Body of pancreas (tissue), 4 donors: ENCODE measurements at regions not wholly inside any gene's neighbourhood (a gene's known extent, or its start where the extent isn't known, plus 50 kb on each side); places are given as distances from the start of the nearest gene placed in this dataset.

ENCODE experiments used
- ATAC-seq: fragments of 150-250 bp; one replicate; pipeline ENCODE4 v1.9.1; 2016
- DNase-seq, 4 donors: peaks; one replicate each; pipeline ENCODE4 v3.0.0-alpha.2; 2019
- H3K27ac ChIP-seq, 4 donors: fragments of 200-600 bp; sonication (generic); 1 replicate in 3 of 4; 2 replicates in 1 of 4; pipeline versions ENCODE4 v1.5.1 to v1.6.1; 2016 to 2019; ENCODE audit warnings: mild to moderate bottlenecking in 1 of 4, mixed read lengths in 1 of 4, moderate library complexity in 1 of 4
- H3K27me3 ChIP-seq, 2 donors: fragments of 200-600 bp; sonication (generic); one replicate each; pipeline ENCODE4 v1.6.0; 2016; ENCODE audit warnings: mild to moderate bottlenecking in 1 of 2
- H3K36me3 ChIP-seq, 2 donors: fragments of 200-600 bp; sonication (generic); replicated peaks in 1 of 2; 2 replicates each; pipeline ENCODE4 v1.5.1; 2016; ENCODE audit warnings: low read depth in 2 of 2; ENCODE audit not compliant: insufficient read depth in 1 of 2
- H3K4me1 ChIP-seq: fragments of 200-600 bp; sonication (generic); one replicate; pipeline ENCODE4 v1.6.0; 2016
- H3K4me3 ChIP-seq, 2 donors: fragments of 200-600 bp; sonication (generic); 1 replicate in 1 of 2; 2 replicates in 1 of 2; pipeline ENCODE4 v1.5.1; 2016 to 2019
- H3K9me3 ChIP-seq, 3 donors: fragments of 200-600 bp; sonication (generic); 1 replicate in 2 of 3; 2 replicates in 1 of 3; pipeline ENCODE4 v1.5.1; 2016
- CTCF ChIP-seq, 7 experiments: fragments of 450-650 bp in 4 of 7; fragments of 200-600 bp in 3 of 7; sonication (generic) in 3 of 7; IDR thresholded peaks; one replicate each; pipeline ENCODE4 v1.5.1; 2016 to 2019; ENCODE audit warnings: antibody characterized with exemption in 7 of 7
- POLR2A ChIP-seq, 3 donors: fragments of 450-650 bp; IDR thresholded peaks; one replicate each; pipeline ENCODE4 v1.6.1; 2016; ENCODE audit warnings: antibody characterized with exemption in 3 of 3, mild to moderate bottlenecking in 2 of 3
- WGBS, 2 donors: methylation state at CpG; one replicate each; pipeline ENCODE4 v1.1.5; 2017; 5-methylcytosine and 5-hydroxymethylcytosine counted together
- intact Hi-C: fragments of 100-400 bp; cut with DNase I; formaldehyde crosslinking; loops from one replicate; pipeline ENCODE4 v1.15.1; 2023

- TF ChIP-seq POLR2A (IDR thresholded peaks at IDR 0.05): no peak
- no peak for TF ChIP-seq CTCF (IDR thresholded peaks at IDR 0.05)
- H3K27me3 ChIP-seq: no peaks in the 10 kb centered on the region
- no peak for DNase-seq
- no peaks in the 10 kb centered on the region for H3K4me1 ChIP-seq
- no peak for ATAC-seq
- H3K27ac ChIP-seq: no peak overlapping the region
- whole genome bisulfite sequencing, 2 donors: 11 to 24% methylated on average over 1 of the region's 1 CpG
- H3K4me3 ChIP-seq: no peak overlapping the region
- intact Hi-C loops: no loop called here
- no peaks in the 10 kb centered on the region for H3K9me3 ChIP-seq
- no peaks in the 10 kb centered on the region for H3K36me3 ChIP-seq
These were observed 472.3 kb downstream of the HINT1 start for GRCh38 chr5:130692770-130693169.

DNA sequence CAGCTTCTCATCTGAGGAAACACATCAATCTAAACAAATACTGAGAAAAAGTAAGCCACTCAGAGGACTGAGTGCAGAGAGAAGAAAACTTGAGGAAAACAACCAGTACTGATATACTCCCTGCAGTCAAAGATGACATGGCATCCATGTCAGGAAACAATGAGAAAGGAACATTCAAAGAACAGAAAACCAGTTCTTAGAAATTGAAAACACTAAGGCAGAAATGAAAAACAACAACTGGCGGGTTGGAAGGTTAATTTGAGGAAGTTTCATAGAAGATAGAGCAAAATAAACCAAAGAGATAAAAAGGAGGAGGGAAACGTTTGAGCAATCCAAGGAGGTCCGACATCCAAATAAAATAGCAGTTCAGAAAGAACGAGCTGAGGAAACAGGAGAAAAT, 475.2 kb downstream of the HINT1 start:
- 19 to 45% methylated on average over 4 of the region's 4 CpGs for WGBS, 2 donors
- DNase-seq (no peak), ATAC-seq (no peak)
- no peaks in the 10 kb centered on the region for H3K9me3 ChIP-seq
- no peak for TF ChIP-seq POLR2A (IDR thresholded peaks at IDR 0.05)
- no peak for TF ChIP-seq CTCF (IDR thresholded peaks at IDR 0.05)
- no peaks in the 10 kb centered on the region for H3K4me1 ChIP-seq
- no peak overlapping the region for H3K27ac ChIP-seq
- intact Hi-C loops: no loop called here
- no peaks in the 10 kb centered on the region for H3K27me3 ChIP-seq
- H3K4me3 ChIP-seq: no peak overlapping the region
- no peaks in the 10 kb centered on the region for H3K36me3 ChIP-seq

DNA sequence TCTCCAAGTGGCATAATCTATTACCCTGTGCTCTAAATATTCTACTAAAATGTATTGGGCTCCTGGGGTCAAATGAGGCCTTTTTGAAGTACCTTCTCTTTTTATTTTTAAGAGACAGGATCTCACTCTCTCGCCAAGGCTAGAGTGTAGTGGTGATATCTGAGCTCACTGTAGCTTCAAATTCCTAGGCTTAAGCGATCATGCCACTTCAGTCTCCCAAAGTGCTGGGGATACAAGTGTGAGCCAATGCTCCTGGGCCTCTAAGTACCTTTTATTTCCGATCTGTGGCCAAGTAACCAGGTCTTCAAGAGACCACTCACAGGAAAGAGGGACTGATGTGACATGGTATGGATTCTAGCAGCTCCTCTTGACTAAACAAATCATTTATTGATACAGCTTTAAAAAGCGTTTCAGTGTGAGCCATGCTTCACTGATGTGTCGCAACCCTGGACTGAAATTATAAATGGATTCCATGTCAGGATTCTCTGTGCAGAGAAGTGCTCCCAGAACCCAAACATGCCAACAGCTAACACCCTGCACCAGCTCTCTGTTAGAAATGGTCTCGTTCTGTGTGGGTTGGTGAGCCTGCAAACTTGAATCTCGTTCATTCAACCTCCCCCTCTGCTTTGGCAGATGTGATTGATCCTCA, 477.8 kb downstream of the HINT1 start:
- H3K4me3 ChIP-seq: no peak overlapping the region
- TF ChIP-seq CTCF (IDR thresholded peaks at IDR 0.05) (no peak), POLR2A (IDR thresholded peaks at IDR 0.05) (no peak)
- 49 to 53% methylated on average over 7 of the region's 7 CpGs for WGBS, 2 donors

DNA sequence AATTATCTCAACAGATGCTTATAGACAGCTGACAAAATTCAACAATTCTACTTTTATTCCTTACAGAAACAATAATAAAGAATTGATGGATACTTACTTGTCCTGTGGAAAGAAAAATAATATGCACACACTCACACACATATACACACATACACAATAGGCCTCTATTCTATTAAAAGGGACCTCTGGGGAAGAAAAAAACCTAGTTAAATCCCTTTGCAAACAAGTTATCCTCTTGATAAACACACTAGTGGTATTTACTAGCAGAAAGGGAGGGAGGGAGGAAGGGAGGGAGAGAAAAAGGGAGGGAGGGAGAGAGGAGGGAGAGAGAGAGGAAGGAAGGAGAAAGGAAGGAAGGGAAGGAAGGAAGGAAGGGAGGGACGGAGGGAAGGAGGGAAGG, 486.4 kb downstream of the HINT1 start:
- TF ChIP-seq CTCF (IDR thresholded peaks at IDR 0.05): no peak
- H3K27ac ChIP-seq: no peak overlapping the region
- no peak for ATAC-seq
- H3K4me1 ChIP-seq: no peaks in the 10 kb centered on the region
- no peaks in the 10 kb centered on the region for H3K27me3 ChIP-seq
- WGBS, 2 donors: 34 to 35% methylated on average over 1 of the region's 1 CpG
- no peak overlapping the region for H3K4me3 ChIP-seq
- DNase-seq: no peak
- intact Hi-C loops: no loop called here
- no peaks in the 10 kb centered on the region for H3K9me3 ChIP-seq
- H3K36me3 ChIP-seq: no peaks in the 10 kb centered on the region

More for the DNA sequence above, 477.8 kb downstream of the HINT1 start:
- Histone ChIP-seq H3K4me1 (no peaks in the 10 kb centered on the region), H3K36me3 (no peaks in the 10 kb centered on the region), H3K27ac (no peak overlapping the region), H3K9me3 (no peaks in the 10 kb centered on the region), H3K27me3 (no peaks in the 10 kb centered on the region)
- DNase-seq: no peak
- intact Hi-C loops: no loop called here
- no peak for ATAC-seq

GRCh38 chr5:130666462-130666861, 498.6 kb downstream of the HINT1 start:
- no peak for DNase-seq
- Histone ChIP-seq H3K27me3 (no peaks in the 10 kb centered on the region), H3K4me1 (no peaks in the 10 kb centered on the region), H3K36me3 (no peaks in the 10 kb centered on the region), H3K4me3 (no peak overlapping the region), H3K9me3 (no peaks in the 10 kb centered on the region), H3K27ac (no peak overlapping the region)
- ATAC-seq: no peak
- TF ChIP-seq POLR2A (IDR thresholded peaks at IDR 0.05): no peak
- TF ChIP-seq CTCF (IDR thresholded peaks at IDR 0.05): no peak
- WGBS, 2 donors: 82 to 85% methylated on average over 3 of the region's 3 CpGs
- intact Hi-C loops: no loop called here
